BLaER1 treated with 17β-estradiol and CSF1 and Interleukin-3, amounts not matched to agents 10 nM and 100 nM (cell line): ENCODE measurements at regions not wholly inside any gene's neighbourhood (a gene's known extent, or its start where the extent isn't known, plus 50 kb on each side); places are given as distances from the start of the nearest gene placed in this dataset.
A peak's percentile ranks its signal among the peaks of the same experiment; 100 is the strongest.

Source experiments
- H3K27ac ChIP-seq, 11 experiments: shearing (Covaris generic); formaldehyde crosslinking; 2 replicates each; pipeline ENCODE4 v1.8.1; 2022
- H3K27me3 ChIP-seq, 11 experiments: shearing (Covaris generic); formaldehyde crosslinking; 2 replicates each; pipeline ENCODE4 v1.8.1; 2022
- H3K36me3 ChIP-seq, 11 experiments: shearing (Covaris generic); formaldehyde crosslinking; 2 replicates each; pipeline ENCODE4 v1.8.1; 2022
- H3K4me1 ChIP-seq, 10 experiments: shearing (Covaris generic); formaldehyde crosslinking; 2 replicates each; pipeline ENCODE4 v1.8.1; 2022
- H3K4me2 ChIP-seq, 11 experiments: shearing (Covaris generic); formaldehyde crosslinking; 2 replicates each; pipeline ENCODE4 v1.8.1; 2022
- H3K4me3 ChIP-seq, 10 experiments: shearing (Covaris generic); formaldehyde crosslinking; 2 replicates each; pipeline ENCODE4 v1.8.1; 2022
- H3K9ac ChIP-seq, 11 experiments: shearing (Covaris generic); formaldehyde crosslinking; 2 replicates each; pipeline ENCODE4 v1.8.1; 2022
- H3K9me3 ChIP-seq, 11 experiments: shearing (Covaris generic); formaldehyde crosslinking; replicated peaks in 1 of 11; 2 replicates each; pipeline ENCODE4 v1.8.1; 2022
- H4K20me1 ChIP-seq, 11 experiments: shearing (Covaris generic); formaldehyde crosslinking; 2 replicates each; pipeline ENCODE4 v1.8.1; 2022
- Cebpa-rat ChIP-seq, 11 experiments: shearing (Covaris generic); IDR thresholded peaks; 2 replicates each; pipeline ENCODE4 v1.8.1; 2022

GRCh38 chr11:69966910-69967483, 111.1 kb upstream of the ANO1 start:
- no peak overlapping the region for H3K4me3 ChIP-seq
- TF ChIP-seq Cebpa-rat (IDR thresholded peaks at IDR 0.05) = no peak
- peak overlapping the region in 9 of 11 experiments; percentile 38 to 84 (median 75); a peak in 19 of 22 replicates for H3K4me2 ChIP-seq

GRCh38 chr11:69967484-69967883, 110.6 kb upstream of the ANO1 start:
- Histone ChIP-seq H3K27ac (peak overlapping the region in 1 of 11 experiments; percentile 93; a peak in 2 of 22 replicates), H3K9me3 (peaks cover 0 to 1% (median 0%) of the 10 kb centered on the region in 11 experiments; a peak in 1 of 22 replicates), H3K4me1 (peaks cover 26 to 92% (median 77%) of the 10 kb centered on the region in 10 experiments), H3K4me2 (peak overlapping the region in 9 of 11 experiments; percentile 38 to 84 (median 75); a peak in 19 of 22 replicates), H3K4me3 (no peak overlapping the region), H3K9ac (peak overlapping the region in 3 of 11 experiments; percentile 6 to 7 (median 7); a peak in 2 of 22 replicates), H4K20me1 (no peaks in the 10 kb centered on the region), H3K36me3 (no peaks in the 10 kb centered on the region), H3K27me3 (peaks cover 0 to 11% (median 0%) of the 10 kb centered on the region in 11 experiments; a peak in 2 of 22 replicates)
- TF ChIP-seq Cebpa-rat (IDR thresholded peaks at IDR 0.05) = no peak

More at GRCh38 chr11:69966910-69967483, 111.1 kb upstream of the ANO1 start:
- H3K4me1 ChIP-seq = peaks cover 29 to 91% (median 76%) of the 10 kb centered on the region in 10 experiments
- H4K20me1 ChIP-seq = no peaks in the 10 kb centered on the region
- peak overlapping the region in 3 of 11 experiments; percentile 7 to 38 (median 30); a peak in 3 of 22 replicates for H3K9ac ChIP-seq
- peaks cover 0 to 6% (median 1%) of the 10 kb centered on the region in 11 experiments; a peak in 9 of 22 replicates for H3K9me3 ChIP-seq
- H3K27me3 ChIP-seq = 0 out of 22 replicates have a peak, but pooled peaks cover 0 to 9% (median 0%) of the 10 kb centered on the region in 11 experiments
- peak overlapping the region in 1 of 11 experiments; percentile 93; a peak in 2 of 22 replicates for H3K27ac ChIP-seq
- no peaks in the 10 kb centered on the region for H3K36me3 ChIP-seq

DNA sequence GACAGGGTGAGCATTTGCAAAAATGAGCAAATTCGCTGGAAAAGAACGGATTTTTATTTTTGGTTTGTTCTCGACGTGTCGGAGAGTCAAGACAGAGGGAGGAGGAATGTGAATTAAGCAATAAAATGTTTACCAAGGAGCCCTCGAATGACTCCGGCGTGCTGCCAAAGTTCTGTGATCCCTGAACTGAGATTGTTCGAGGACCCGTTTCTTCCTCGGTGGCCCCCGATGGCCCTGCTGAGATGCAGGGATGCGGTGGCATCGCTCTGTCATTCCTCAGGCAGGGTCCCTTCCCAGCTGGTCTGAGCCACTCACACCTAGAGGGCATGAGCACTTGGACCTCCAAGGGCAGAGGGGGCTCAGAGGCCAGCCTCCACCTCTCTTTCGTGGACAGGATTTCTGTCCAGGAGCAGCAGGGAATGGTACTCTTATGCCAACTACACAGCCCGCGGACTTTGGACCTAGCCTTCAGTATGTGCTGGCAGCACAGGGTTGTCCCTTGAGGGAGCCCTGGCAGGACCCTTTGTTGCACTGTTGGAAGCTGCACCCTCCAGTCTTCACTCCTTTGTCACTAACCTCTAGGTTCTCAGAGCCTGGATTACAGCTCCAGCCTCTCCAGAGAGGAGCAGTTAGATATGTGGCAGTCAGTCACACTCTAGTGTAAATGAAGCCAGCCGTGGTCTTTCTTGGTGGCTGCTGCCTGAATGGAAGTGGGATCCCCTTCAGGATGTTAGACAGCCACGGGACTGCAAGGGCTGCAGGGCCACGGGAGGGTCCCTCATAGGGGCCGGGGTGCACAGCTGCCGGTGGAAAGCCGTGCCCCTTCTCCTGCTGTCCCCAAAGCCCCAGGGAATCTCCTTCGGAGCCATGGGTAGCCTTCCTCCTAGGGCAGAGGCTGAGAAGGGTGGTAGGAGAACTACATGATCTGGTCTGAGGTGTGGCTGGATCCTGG, 109.4 kb upstream of the ANO1 start:
- Histone ChIP-seq H3K4me1 (peaks cover 17 to 94% (median 78%) of the 10 kb centered on the region in 10 experiments), H3K27me3 (peaks cover 0 to 11% (median 0%) of the 10 kb centered on the region in 11 experiments; a peak in 2 of 22 replicates), H4K20me1 (no peaks in the 10 kb centered on the region), H3K4me3 (no peak overlapping the region), H3K36me3 (no peaks in the 10 kb centered on the region), H3K4me2 (peak overlapping the region in 7 of 11 experiments; percentile 82 to 93 (median 89); a peak in 14 of 22 replicates), H3K9ac (0 out of 22 replicates have a peak overlapping the region, but pooled peaks of 1 of the 11 experiments have one; percentile 6), H3K27ac (peak overlapping the region in 2 of 11 experiments; percentile 28 to 93; a peak in 4 of 22 replicates), H3K9me3 (no peaks in the 10 kb centered on the region; a peak in 1 of 22 replicates)
- no peak for TF ChIP-seq Cebpa-rat (IDR thresholded peaks at IDR 0.05)

DNA sequence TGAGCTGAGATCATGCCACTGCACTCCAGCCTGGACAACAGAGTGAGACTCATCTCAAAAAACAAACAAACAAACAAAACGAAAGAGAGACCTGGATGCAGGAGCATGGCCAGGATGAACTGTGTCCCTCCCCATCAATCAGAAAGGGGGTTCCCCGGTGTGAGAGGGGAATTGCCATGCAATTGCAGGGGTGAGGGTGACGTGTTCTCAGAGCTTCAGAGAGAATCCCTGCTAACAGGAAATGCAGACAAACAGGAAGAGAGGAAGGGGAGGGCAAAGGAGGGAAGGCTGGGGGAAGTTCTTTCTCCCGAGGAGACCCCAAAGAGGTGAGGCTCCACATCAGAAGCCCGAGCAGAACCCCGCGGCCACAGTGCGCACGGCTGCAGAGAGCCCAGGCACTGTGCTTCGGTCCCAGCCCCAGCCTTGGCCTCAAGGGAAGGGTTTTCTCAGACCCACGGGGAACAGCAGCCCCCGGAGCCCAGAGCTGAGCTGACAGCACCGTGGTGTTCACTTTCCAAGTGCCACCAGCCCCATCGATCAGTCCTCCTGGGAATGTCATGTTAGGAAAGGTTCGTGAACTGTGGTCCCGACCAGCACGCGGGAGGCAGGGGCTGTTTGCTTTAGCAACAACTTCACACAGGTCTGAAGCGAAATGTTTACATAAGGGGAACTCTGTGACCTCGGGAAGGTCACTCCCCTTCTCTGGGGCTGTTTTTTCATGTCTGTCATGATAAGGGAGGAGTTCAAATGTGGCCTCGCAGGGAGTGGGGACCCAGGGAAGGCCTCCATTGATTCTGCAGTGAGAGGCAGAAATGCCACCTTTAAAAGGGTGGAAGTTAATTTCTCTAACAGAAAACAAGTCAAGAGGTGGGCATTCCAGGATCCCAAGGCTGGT, 108.0 kb upstream of the ANO1 start:
- no peaks in the 10 kb centered on the region; a peak in 1 of 22 replicates for H3K9me3 ChIP-seq
- H4K20me1 ChIP-seq = no peaks in the 10 kb centered on the region
- H3K4me3 ChIP-seq = peak overlapping the region in 7 of 10 experiments; percentile 36 to 64 (median 42); a peak in 12 of 20 replicates
- peaks cover 0 to 11% (median 0%) of the 10 kb centered on the region in 11 experiments; a peak in 2 of 22 replicates for H3K27me3 ChIP-seq
- peak overlapping the region in 10 of 11 experiments; percentile 29 to 78 (median 60); a peak in 17 of 22 replicates for H3K9ac ChIP-seq
- peak overlapping the region; percentile 78 to 93 (median 88) for H3K4me2 ChIP-seq
- no peak for TF ChIP-seq Cebpa-rat (IDR thresholded peaks at IDR 0.05)
- peak overlapping the region in 10 of 11 experiments; percentile 50 to 93 (median 78); a peak in 19 of 22 replicates for H3K27ac ChIP-seq
- H3K4me1 ChIP-seq = peaks cover 12 to 95% (median 81%) of the 10 kb centered on the region in 10 experiments
- H3K36me3 ChIP-seq = no peaks in the 10 kb centered on the region

- Histone ChIP-seq H3K4me1 (peaks cover 12 to 98% (median 87%) of the 10 kb centered on the region in 10 experiments), H3K36me3 (no peaks in the 10 kb centered on the region), H3K9ac (peak overlapping the region in 4 of 11 experiments; percentile 60 to 78 (median 68); a peak in 5 of 22 replicates), H3K27ac (peak overlapping the region in 9 of 11 experiments; percentile 36 to 93 (median 76); a peak in 14 of 22 replicates), H3K4me2 (peak overlapping the region in 10 of 11 experiments; percentile 78 to 93 (median 87); a peak in 18 of 22 replicates), H3K9me3 (no peaks in the 10 kb centered on the region; a peak in 1 of 22 replicates), H3K4me3 (no peak overlapping the region), H4K20me1 (no peaks in the 10 kb centered on the region), H3K27me3 (peaks cover 0 to 11% (median 0%) of the 10 kb centered on the region in 11 experiments; a peak in 2 of 22 replicates)
- TF ChIP-seq Cebpa-rat (IDR thresholded peaks at IDR 0.05) = no peak
Observed at GRCh38 chr11:69970785-69971535, 107.2 kb upstream of the ANO1 start.

- Histone ChIP-seq H3K27me3 (peaks cover 0 to 11% (median 0%) of the 10 kb centered on the region in 11 experiments; a peak in 2 of 22 replicates), H3K4me2 (peak overlapping the region in 10 of 11 experiments; percentile 33 to 93 (median 78); a peak in 19 of 22 replicates)
Observed at GRCh38 chr11:69971741-69972140, 106.4 kb upstream of the ANO1 start.

GRCh38 chr11:69972351-69972802, 105.7 kb upstream of the ANO1 start:
- no peaks in the 10 kb centered on the region; a peak in 1 of 22 replicates for H3K9me3 ChIP-seq
- H3K27me3 ChIP-seq = peaks cover 0 to 17% (median 0%) of the 10 kb centered on the region in 11 experiments; a peak in 6 of 22 replicates
- TF ChIP-seq Cebpa-rat (IDR thresholded peaks at IDR 0.05) = peak in 4 of 11 experiments; percentile 19 to 87 (median 40); a peak in 4 of 22 replicates
- H3K4me2 ChIP-seq = peak overlapping the region; percentile 4 to 93 (median 78)
- H3K36me3 ChIP-seq = no peaks in the 10 kb centered on the region
- H3K9ac ChIP-seq = peak overlapping the region in 6 of 11 experiments; percentile 3 to 78 (median 59); a peak in 9 of 22 replicates
- H3K4me1 ChIP-seq = peaks cover 12 to 96% (median 82%) of the 10 kb centered on the region in 10 experiments
- no peaks in the 10 kb centered on the region for H4K20me1 ChIP-seq
- no peak overlapping the region for H3K4me3 ChIP-seq
- H3K27ac ChIP-seq = peak overlapping the region in 8 of 11 experiments; percentile 20 to 93 (median 74); a peak in 15 of 22 replicates

More at GRCh38 chr11:69971741-69972140, 106.4 kb upstream of the ANO1 start:
- Histone ChIP-seq H3K9me3 (no peaks in the 10 kb centered on the region; a peak in 1 of 22 replicates), H3K4me3 (no peak overlapping the region), H3K27ac (peak overlapping the region in 7 of 11 experiments; percentile 36 to 93 (median 76); a peak in 12 of 22 replicates), H3K36me3 (no peaks in the 10 kb centered on the region), H3K4me1 (peaks cover 12 to 96% (median 82%) of the 10 kb centered on the region in 10 experiments), H3K9ac (peak overlapping the region in 4 of 11 experiments; percentile 48 to 78 (median 74); a peak in 7 of 22 replicates), H4K20me1 (no peaks in the 10 kb centered on the region)
- TF ChIP-seq Cebpa-rat (IDR thresholded peaks at IDR 0.05) = no peak
